GM23248 (cell line): ENCODE measurements at regions not wholly inside any gene's neighbourhood (a gene's known extent, or its start where the extent isn't known, plus 50 kb on each side); places are given as distances from the start of the nearest gene placed in this dataset.
A peak's percentile ranks its signal among the peaks of the same experiment; 100 is the strongest.

Source experiments
- DNase-seq: peaks from one replicate; pipeline ENCODE4 v3.0.0-alpha.2; 2015
- H2AFZ ChIP-seq: fragments of 200-600 bp; sonication (generic); 2 replicates; pipeline ENCODE4 v1.6.1; 2016; ENCODE audit warnings: antibody characterized with exemption
- H3F3A ChIP-seq: fragments of 200-600 bp; sonication (generic); 2 replicates; pipeline ENCODE4 v1.6.1; 2016; ENCODE audit warnings: mild to moderate bottlenecking, antibody characterized with exemption, mixed run types; ENCODE audit not compliant: insufficient read depth
- H3K27ac ChIP-seq: fragments of 200-600 bp; sonication (generic); 2 replicates; pipeline ENCODE4 v1.5.1; 2016; ENCODE audit warnings: mild to moderate bottlenecking
- H3K27me3 ChIP-seq: fragments of 200-600 bp; sonication (generic); replicated peaks from 2 replicates; pipeline ENCODE4 v1.6.1; 2016; ENCODE audit warnings: mild to moderate bottlenecking; ENCODE audit not compliant: insufficient read depth
- H3K36me3 ChIP-seq: fragments of 200-600 bp; sonication (generic); 2 replicates; pipeline ENCODE4 v1.6.1; 2016; ENCODE audit warnings: low read depth, mild to moderate bottlenecking
- H3K4me1 ChIP-seq: fragments of 200-600 bp; sonication (generic); 2 replicates; pipeline ENCODE4 v1.6.1; 2016; ENCODE audit warnings: mild to moderate bottlenecking; ENCODE audit not compliant: insufficient read depth
- H3K4me2 ChIP-seq: fragments of 200-600 bp; sonication (generic); one replicate; pipeline ENCODE4 v1.6.1; 2016; ENCODE audit warnings: mild to moderate bottlenecking; ENCODE audit not compliant: unreplicated experiment
- H3K4me3 ChIP-seq: fragments of 200-600 bp; sonication (generic); 2 replicates; pipeline ENCODE4 v1.5.1; 2016; ENCODE audit warnings: mild to moderate bottlenecking
- H3K79me2 ChIP-seq: fragments of 200-600 bp; sonication (generic); 2 replicates; pipeline ENCODE4 v1.6.1; 2016; ENCODE audit warnings: mild to moderate bottlenecking; ENCODE audit not compliant: insufficient read depth
- H3K9ac ChIP-seq: fragments of 200-600 bp; sonication (generic); 2 replicates; pipeline ENCODE4 v1.6.1; 2016; ENCODE audit warnings: mild to moderate bottlenecking
- H3K9me2 ChIP-seq: fragments of 200-600 bp; sonication (generic); 2 replicates; pipeline ENCODE4 v1.6.1; 2016; ENCODE audit warnings: mixed run types, mild to moderate bottlenecking, moderate library complexity; ENCODE audit not compliant: insufficient read depth
- H3K9me3 ChIP-seq: fragments of 200-600 bp; sonication (generic); one replicate; pipeline ENCODE4 v1.6.1; 2017; ENCODE audit warnings: low read depth
- H4K20me1 ChIP-seq: fragments of 200-600 bp; sonication (generic); 2 replicates; pipeline ENCODE4 v1.6.0; 2016; ENCODE audit not compliant: insufficient read depth
- EZH2 ChIP-seq: fragments of 200-600 bp; sonication (generic); IDR thresholded peaks from 2 replicates; pipeline ENCODE4 v1.6.1; 2018; ENCODE audit warnings: antibody characterized with exemption, mild to moderate bottlenecking; ENCODE audit not compliant: insufficient read depth, poor library complexity, severe bottlenecking
- EZH2phosphoT487 ChIP-seq: fragments of 200-600 bp; sonication (generic); IDR thresholded peaks from 2 replicates; pipeline ENCODE4 v1.6.1; 2018; ENCODE audit warnings: antibody characterized with exemption, moderate library complexity, mild to moderate bottlenecking, low read depth; ENCODE audit not compliant: insufficient read depth
- WGBS, 2 experiments: methylation state at CpG; one replicate each; pipeline ENCODE4 v1.1.6; 2015 to 2017; ENCODE audit warnings: low lambda C conversion rate in 2 of 2, low coverage in 1 of 2; ENCODE audit errors: missing lambda C conversion rate in 2 of 2; 5-methylcytosine and 5-hydroxymethylcytosine counted together
- in situ Hi-C: fragments of 300-500 bp; cut with MboI; formaldehyde crosslinking; loops from 2 replicates; pipeline ENCODE4 v1.15.0; 2020

DNA sequence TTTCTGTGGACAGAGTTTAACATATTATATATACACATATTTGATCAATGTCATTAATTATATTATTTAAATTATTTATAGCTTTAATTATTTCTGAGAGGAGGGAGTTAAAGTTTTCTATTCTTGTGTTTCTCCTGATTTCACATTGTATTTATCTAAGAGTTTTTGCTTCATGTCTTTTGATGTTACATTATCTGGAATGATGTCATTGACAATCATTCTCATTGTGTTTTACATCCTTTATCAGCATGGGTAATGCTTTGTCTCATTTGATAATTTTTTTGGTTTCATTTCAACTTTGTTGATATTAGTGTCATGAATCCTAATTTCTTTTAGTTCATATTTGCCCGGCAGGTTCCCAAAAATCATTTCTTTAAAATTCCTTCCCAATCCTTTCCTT is 56.7 kb upstream of the TOX2 start:
- no peak overlapping the region for H3K4me3 ChIP-seq
- H3K27me3 ChIP-seq: no peaks in the 10 kb centered on the region
- H3K9ac ChIP-seq: no peak overlapping the region
- no peak overlapping the region for H2AFZ ChIP-seq
- H4K20me1 ChIP-seq: no peaks in the 10 kb centered on the region
- H3K4me1 ChIP-seq: no peaks in the 10 kb centered on the region
- H3K9me2 ChIP-seq: no peaks in the 10 kb centered on the region
- WGBS, 2 experiments: 54 to 73% methylated on average over 1 of the region's 1 CpG
- H3K27ac ChIP-seq: no peak overlapping the region
- H3K4me2 ChIP-seq: no peak overlapping the region
- no peak for DNase-seq
- H3F3A ChIP-seq: no peaks in the 10 kb centered on the region
- no peak for TF ChIP-seq EZH2phosphoT487
- TF ChIP-seq EZH2: no peak
- no peaks in the 10 kb centered on the region for H3K36me3 ChIP-seq
- in situ Hi-C loops: no loop called here
- H3K9me3 ChIP-seq: no peaks in the 10 kb centered on the region
- H3K79me2 ChIP-seq: no peaks in the 10 kb centered on the region

- Histone ChIP-seq H4K20me1 (no peaks in the 10 kb centered on the region), H3K9me3 (no peaks in the 10 kb centered on the region), H2AFZ (no peak overlapping the region), H3K4me3 (no peak overlapping the region), H3K27ac (no peak overlapping the region), H3K9ac (no peak overlapping the region), H3K79me2 (no peaks in the 10 kb centered on the region), H3K36me3 (no peaks in the 10 kb centered on the region), H3F3A (no peaks in the 10 kb centered on the region), H3K4me1 (no peaks in the 10 kb centered on the region), H3K4me2 (no peak overlapping the region), H3K9me2 (no peaks in the 10 kb centered on the region), H3K27me3 (no peaks in the 10 kb centered on the region)
- TF ChIP-seq EZH2 (no peak), EZH2phosphoT487 (no peak)
- no peak for DNase-seq
- in situ Hi-C loops: no loop called here
These were observed 57.5 kb upstream of the TOX2 start for GRCh38 chr20:43857127-43857526.

GRCh38 chr20:43855803-43856202 is 58.8 kb upstream of the TOX2 start:
- no peaks in the 10 kb centered on the region for H3K4me1 ChIP-seq
- DNase-seq: no peak
- no peak overlapping the region for H2AFZ ChIP-seq
- H3K79me2 ChIP-seq: no peaks in the 10 kb centered on the region
- no peak overlapping the region for H3K9ac ChIP-seq
- no peaks in the 10 kb centered on the region for H4K20me1 ChIP-seq
- H3K4me2 ChIP-seq: no peak overlapping the region
- no peak overlapping the region for H3K4me3 ChIP-seq
- no peaks in the 10 kb centered on the region for H3K9me3 ChIP-seq
- H3F3A ChIP-seq: no peaks in the 10 kb centered on the region
- no peaks in the 10 kb centered on the region for H3K27me3 ChIP-seq
- in situ Hi-C loops: no loop called here
- H3K27ac ChIP-seq: no peak overlapping the region
- no peak for TF ChIP-seq EZH2phosphoT487
- no peak for TF ChIP-seq EZH2
- H3K36me3 ChIP-seq: no peaks in the 10 kb centered on the region
- WGBS, 2 experiments: 47 to 56% methylated on average over 1 of the region's 1 CpG
- no peaks in the 10 kb centered on the region for H3K9me2 ChIP-seq

DNA sequence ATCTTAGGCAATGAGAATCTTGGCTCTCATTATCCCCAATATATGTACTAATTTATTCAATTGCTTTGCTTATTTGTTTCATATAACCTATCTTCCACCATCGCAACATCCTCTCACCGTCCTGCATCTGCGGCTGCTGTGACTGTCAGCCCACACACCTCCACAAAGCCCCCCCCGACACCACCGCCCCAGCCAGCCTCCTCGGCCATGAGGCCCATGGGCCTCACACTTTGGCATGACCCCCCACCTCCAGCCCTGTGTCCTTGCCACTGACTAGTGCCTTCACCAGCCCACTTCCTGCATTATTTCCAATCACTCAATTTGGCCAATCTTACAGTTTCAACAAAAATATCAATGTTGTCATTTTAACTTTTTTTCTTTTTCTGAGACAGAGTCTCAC is 60.7 kb upstream of the TOX2 start:
- Histone ChIP-seq H3F3A (peaks cover 5% of the 10 kb centered on the region; the same call in 1 of the 2 replicates), H3K9ac (no peak overlapping the region), H3K9me3 (no peaks in the 10 kb centered on the region), H3K4me3 (no peak overlapping the region), H3K4me1 (peaks cover 7% of the 10 kb centered on the region), H2AFZ (no peak overlapping the region), H3K79me2 (no peaks in the 10 kb centered on the region), H3K4me2 (no peak overlapping the region), H3K9me2 (no peaks in the 10 kb centered on the region), H3K27ac (no peak overlapping the region), H3K27me3 (no peaks in the 10 kb centered on the region), H4K20me1 (no peaks in the 10 kb centered on the region), H3K36me3 (no peaks in the 10 kb centered on the region)
- in situ Hi-C loops: no loop called here
- TF ChIP-seq EZH2phosphoT487: no peak
- TF ChIP-seq EZH2: no peak
- 89 to 91% methylated on average over 6 of the region's 6 CpGs for WGBS, 2 experiments
- DNase-seq: no peak

DNA sequence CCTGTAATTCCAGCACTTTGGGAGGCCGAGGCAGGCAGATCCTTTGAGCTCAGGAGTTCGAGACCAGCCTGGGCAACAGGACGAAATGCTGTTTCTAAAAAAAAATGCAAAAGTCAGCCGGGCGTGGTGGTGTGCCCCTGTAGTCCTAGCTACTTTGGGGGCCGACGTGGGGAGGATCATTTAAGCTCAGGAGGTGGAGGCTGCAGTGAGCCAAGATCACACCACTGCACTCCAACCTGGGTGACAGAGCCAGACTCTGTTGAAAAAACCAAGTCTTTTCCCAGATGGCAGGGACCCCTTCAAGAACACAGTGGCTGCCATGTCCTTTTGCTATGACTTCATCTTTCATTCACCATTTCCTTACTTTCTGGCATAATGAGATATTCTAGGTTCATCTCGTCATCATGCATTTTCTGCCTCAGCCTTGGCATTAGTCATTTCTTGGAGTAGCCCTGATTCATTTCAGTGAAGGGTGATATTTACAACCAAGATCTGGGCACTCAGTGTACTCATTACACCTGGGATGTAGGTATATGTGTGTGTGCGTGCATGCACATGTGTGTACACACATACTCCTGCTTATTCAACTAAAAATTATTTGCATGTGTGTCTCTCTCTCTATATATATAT is 61.4 kb upstream of the TOX2 start:
- no peak for TF ChIP-seq EZH2
- no peak for TF ChIP-seq EZH2phosphoT487
- H3K79me2 ChIP-seq: no peaks in the 10 kb centered on the region
- H3K27me3 ChIP-seq: no peaks in the 10 kb centered on the region
- peaks cover 5% of the 10 kb centered on the region; the same call in 1 of the 2 replicates for H3F3A ChIP-seq
- H3K9me3 ChIP-seq: no peaks in the 10 kb centered on the region
- H4K20me1 ChIP-seq: no peaks in the 10 kb centered on the region
- no peaks in the 10 kb centered on the region for H3K9me2 ChIP-seq
- DNase-seq: peak; percentile 68
- no peak overlapping the region for H2AFZ ChIP-seq
- H3K9ac ChIP-seq: no peak overlapping the region
- no peak overlapping the region for H3K27ac ChIP-seq
- 77% methylated on average over 9 of the region's 9 CpGs for WGBS, 2 experiments
- H3K4me3 ChIP-seq: no peak overlapping the region
- in situ Hi-C loops: no loop called here
- no peaks in the 10 kb centered on the region for H3K36me3 ChIP-seq
- peaks cover 7% of the 10 kb centered on the region for H3K4me1 ChIP-seq
- H3K4me2 ChIP-seq: no peak overlapping the region
